Natural killer cell (primary cell): ENCODE measurements at regions not wholly inside any gene's neighbourhood (a gene's known extent, or its start where the extent isn't known, plus 50 kb on each side); places are given as distances from the start of the nearest gene placed in this dataset.

Source experiments
- ATAC-seq, 3 donors: fragments of 150-1000 bp in 2 of 3; fragments of 200-7000 bp in 1 of 3; cut with Tn5 transposase; 1 replicate in 1 of 3; 2 replicates in 2 of 3; pipeline ENCODE4 v1.10.0; 2021; ENCODE audit warnings: mild to moderate bottlenecking in 2 of 3, moderate library complexity in 2 of 3
- DNase-seq, 2 donors: peaks; one replicate each; pipeline versions ENCODE4 v3.0.0 to v3.0.0-alpha.2; 2013 to 2021; ENCODE audit warnings: mixed read lengths in 1 of 2
- H3K27ac ChIP-seq: one replicate; pipeline ENCODE4 v1.5.1; 2013; ENCODE audit warnings: mild to moderate bottlenecking, low read length
- H3K27me3 ChIP-seq: one replicate; pipeline ENCODE4 v1.6.1; 2013; ENCODE audit warnings: low read length; ENCODE audit not compliant: control insufficient read depth, insufficient read depth
- H3K36me3 ChIP-seq: one replicate; pipeline ENCODE4 v1.6.1; 2013; ENCODE audit warnings: low read length; ENCODE audit not compliant: control insufficient read depth, insufficient read depth
- H3K4me1 ChIP-seq: one replicate; pipeline ENCODE4 v1.6.1; 2013; ENCODE audit warnings: low read length; ENCODE audit not compliant: control insufficient read depth, insufficient read depth
- H3K4me3 ChIP-seq: one replicate; pipeline ENCODE4 v1.5.1; 2013; ENCODE audit warnings: low read length
- H3K9me3 ChIP-seq: one replicate; pipeline ENCODE4 v1.6.1; 2013; ENCODE audit warnings: low read length; ENCODE audit not compliant: control insufficient read depth, insufficient read depth
- H3K27ac Mint-ChIP-seq, 2 donors: one replicate each; pipeline ENCODE4 v1.8.0; 2022; ENCODE audit warnings: mild to moderate bottlenecking in 2 of 2, mixed read lengths in 2 of 2, moderate library complexity in 1 of 2
- H3K27me3 Mint-ChIP-seq, 2 donors: one replicate each; pipeline ENCODE4 v1.8.0; 2022; ENCODE audit warnings: low read depth in 2 of 2, mixed read lengths in 2 of 2
- H3K36me3 Mint-ChIP-seq: one replicate; pipeline ENCODE4 v1.8.0; 2022; ENCODE audit warnings: mixed read lengths
- H3K4me1 Mint-ChIP-seq, 2 donors: one replicate each; pipeline ENCODE4 v1.8.0; 2022; ENCODE audit warnings: mixed read lengths in 2 of 2
- H3K4me3 Mint-ChIP-seq: one replicate; pipeline ENCODE4 v1.8.0; 2022; ENCODE audit warnings: mild to moderate bottlenecking, moderate library complexity, mixed read lengths
- H3K9me3 Mint-ChIP-seq, 2 donors: one replicate each; pipeline ENCODE4 v1.8.0; 2022; ENCODE audit warnings: mixed read lengths in 2 of 2
- WGBS: methylation state at CpG from one replicate; pipeline ENCODE4 v1.1.7; 2013; ENCODE audit warnings: missing lambda C conversion rate; ENCODE audit not compliant: insufficient coverage; 5-methylcytosine and 5-hydroxymethylcytosine counted together
- intact Hi-C: fragments of 100-400 bp; cut with micrococcal nuclease; formaldehyde crosslinking; loops from one replicate; pipeline ENCODE4 v1.14.2; 2022
- TF ChIP-seq, protein P1 (sequence below): fragments of 200-600 bp; IDR thresholded peaks from one replicate; pipeline ENCODE4 v1.8.0; 2022; ENCODE audit warnings: antibody characterized with exemption

DNA sequence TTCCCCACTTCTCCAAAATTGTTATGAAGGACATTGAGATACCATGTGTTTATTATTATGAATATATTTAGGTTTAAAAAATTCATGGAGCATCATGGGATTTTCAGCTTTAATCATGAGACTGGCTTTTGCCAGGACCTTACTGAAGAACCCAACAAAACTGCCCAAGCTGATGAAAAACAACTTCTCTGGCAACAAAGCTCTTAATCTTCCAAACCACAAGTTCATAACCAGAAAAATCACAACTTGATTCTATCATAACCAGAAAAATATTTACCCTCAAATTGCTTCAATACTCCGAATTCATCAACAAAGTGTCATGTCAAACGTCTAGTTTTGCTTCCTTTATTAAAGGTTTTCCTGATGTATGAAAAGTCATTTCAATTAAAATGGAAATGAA lies 971.8 kb upstream of the ACVR2A start:
- intact Hi-C loops: no loop called here
- no peak for DNase-seq
- Histone ChIP-seq H3K27ac (no peak overlapping the region), H3K9me3 (no peaks in the 10 kb centered on the region), H3K4me3 (no peak overlapping the region), H3K27me3 (no peaks in the 10 kb centered on the region), H3K4me1 (no peaks in the 10 kb centered on the region), H3K36me3 (no peaks in the 10 kb centered on the region)
- Mint-ChIP-seq H3K27ac (no peak overlapping the region), H3K9me3 (peaks cover 2 to 6% of the 10 kb centered on the region in 2 donors), H3K4me1 (no peaks in the 10 kb centered on the region), H3K36me3 (no peaks in the 10 kb centered on the region), H3K27me3 (no peaks in the 10 kb centered on the region), H3K4me3 (no peak overlapping the region)
- WGBS: no CpG with 5 or more reads among the region's 2 CpGs
- no peak for ATAC-seq
- TF ChIP-seq, protein P1, sequence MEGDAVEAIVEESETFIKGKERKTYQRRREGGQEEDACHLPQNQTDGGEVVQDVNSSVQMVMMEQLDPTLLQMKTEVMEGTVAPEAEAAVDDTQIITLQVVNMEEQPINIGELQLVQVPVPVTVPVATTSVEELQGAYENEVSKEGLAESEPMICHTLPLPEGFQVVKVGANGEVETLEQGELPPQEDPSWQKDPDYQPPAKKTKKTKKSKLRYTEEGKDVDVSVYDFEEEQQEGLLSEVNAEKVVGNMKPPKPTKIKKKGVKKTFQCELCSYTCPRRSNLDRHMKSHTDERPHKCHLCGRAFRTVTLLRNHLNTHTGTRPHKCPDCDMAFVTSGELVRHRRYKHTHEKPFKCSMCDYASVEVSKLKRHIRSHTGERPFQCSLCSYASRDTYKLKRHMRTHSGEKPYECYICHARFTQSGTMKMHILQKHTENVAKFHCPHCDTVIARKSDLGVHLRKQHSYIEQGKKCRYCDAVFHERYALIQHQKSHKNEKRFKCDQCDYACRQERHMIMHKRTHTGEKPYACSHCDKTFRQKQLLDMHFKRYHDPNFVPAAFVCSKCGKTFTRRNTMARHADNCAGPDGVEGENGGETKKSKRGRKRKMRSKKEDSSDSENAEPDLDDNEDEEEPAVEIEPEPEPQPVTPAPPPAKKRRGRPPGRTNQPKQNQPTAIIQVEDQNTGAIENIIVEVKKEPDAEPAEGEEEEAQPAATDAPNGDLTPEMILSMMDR: no peak

DNA sequence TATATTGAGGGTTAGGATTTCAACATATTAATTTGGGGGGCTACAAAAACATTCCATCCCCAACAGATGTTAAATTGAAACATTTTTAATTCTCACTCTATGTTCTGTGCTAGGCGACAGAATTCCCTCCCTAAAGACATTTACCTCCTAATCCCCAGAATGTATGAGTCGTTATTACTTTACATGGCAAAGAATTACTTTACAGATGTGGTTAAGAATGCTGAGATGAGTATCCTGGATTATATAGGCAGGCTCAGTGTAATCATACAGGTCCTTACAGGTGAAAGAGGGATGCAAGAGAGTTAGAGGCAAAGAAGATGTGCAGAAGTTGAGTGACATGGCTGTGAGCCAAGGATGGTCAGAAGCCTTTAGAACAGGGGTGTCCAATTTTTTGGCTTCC lies 974.1 kb upstream of the ACVR2A start:
- H3K27ac Mint-ChIP-seq: no peak overlapping the region
- TF ChIP-seq, protein P1: no peak
- Histone ChIP-seq H3K4me1 (no peaks in the 10 kb centered on the region), H3K27me3 (no peaks in the 10 kb centered on the region), H3K4me3 (no peak overlapping the region), H3K36me3 (no peaks in the 10 kb centered on the region), H3K9me3 (no peaks in the 10 kb centered on the region), H3K27ac (no peak overlapping the region)
- DNase-seq (no peak), ATAC-seq (no peak)
- H3K27me3 Mint-ChIP-seq: no peaks in the 10 kb centered on the region
- H3K36me3 Mint-ChIP-seq: no peaks in the 10 kb centered on the region
- WGBS: no CpG with 5 or more reads among the region's 2 CpGs
- H3K4me3 Mint-ChIP-seq: no peak overlapping the region
- peaks cover 4 to 6% of the 10 kb centered on the region in 2 donors for H3K9me3 Mint-ChIP-seq
- H3K4me1 Mint-ChIP-seq: no peaks in the 10 kb centered on the region
- intact Hi-C loops: no loop called here

DNA sequence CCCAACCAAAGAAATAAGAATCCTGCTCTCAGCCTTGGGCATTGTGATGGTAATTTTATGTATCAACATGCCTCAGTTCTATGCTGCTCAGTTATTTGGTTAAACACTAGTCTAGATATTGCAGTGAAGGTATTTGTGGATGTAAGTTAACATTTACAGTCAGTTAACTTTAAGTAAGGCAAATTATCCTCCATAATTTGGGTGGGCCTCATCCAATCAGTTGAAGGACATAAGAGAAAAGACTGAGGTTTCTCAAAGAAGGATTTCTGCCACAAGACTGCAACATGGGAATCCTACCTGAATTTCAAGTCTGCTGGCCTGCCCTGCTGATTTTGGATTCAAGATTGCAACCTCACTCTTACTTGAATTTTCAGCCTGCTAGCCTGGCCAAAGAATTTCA lies 975.5 kb upstream of the ACVR2A start:
- Mint-ChIP-seq H3K9me3 (peaks cover 6 to 9% of the 10 kb centered on the region in 2 donors), H3K27ac (no peak overlapping the region), H3K4me3 (no peak overlapping the region), H3K4me1 (no peaks in the 10 kb centered on the region), H3K27me3 (no peaks in the 10 kb centered on the region), H3K36me3 (peaks cover 5% of the 10 kb centered on the region)
- no peak for ATAC-seq
- no peak for DNase-seq
- H3K27ac ChIP-seq: no peak overlapping the region
- H3K36me3 ChIP-seq: no peaks in the 10 kb centered on the region
- TF ChIP-seq, protein P1: no peak
- H3K4me3 ChIP-seq: no peak overlapping the region
- intact Hi-C loops: no loop called here
- H3K27me3 ChIP-seq: no peaks in the 10 kb centered on the region
- no peaks in the 10 kb centered on the region for H3K9me3 ChIP-seq
- H3K4me1 ChIP-seq: no peaks in the 10 kb centered on the region

DNA sequence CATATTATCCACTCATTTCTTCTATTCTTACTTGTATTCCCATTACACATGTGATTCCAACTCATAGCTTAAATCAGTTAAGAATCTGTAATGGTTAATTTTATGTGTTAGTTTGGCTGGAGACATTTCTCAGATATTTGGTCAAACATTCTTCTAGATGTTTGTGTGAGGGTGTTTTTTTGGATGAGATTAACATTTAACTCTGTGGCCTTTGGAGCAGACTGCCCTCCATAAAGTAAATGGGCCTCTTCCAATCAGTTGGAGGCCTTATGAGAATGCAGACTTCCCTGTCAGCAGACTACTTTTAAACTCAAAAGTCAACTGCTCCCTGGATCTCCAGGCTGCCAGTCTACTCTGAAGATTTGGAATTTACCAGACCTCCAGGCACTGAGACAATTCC lies 976.8 kb upstream of the ACVR2A start:
- ATAC-seq (no peak), DNase-seq (no peak)
- no peaks in the 10 kb centered on the region for H3K27me3 Mint-ChIP-seq
- Histone ChIP-seq H3K4me3 (no peak overlapping the region), H3K27me3 (no peaks in the 10 kb centered on the region), H3K27ac (no peak overlapping the region), H3K4me1 (no peaks in the 10 kb centered on the region), H3K36me3 (no peaks in the 10 kb centered on the region), H3K9me3 (no peaks in the 10 kb centered on the region)
- H3K4me1 Mint-ChIP-seq: no peaks in the 10 kb centered on the region
- intact Hi-C loops: no loop called here
- TF ChIP-seq, protein P1: no peak
- H3K36me3 Mint-ChIP-seq: peaks cover 7% of the 10 kb centered on the region
- no peak overlapping the region for H3K27ac Mint-ChIP-seq
- H3K9me3 Mint-ChIP-seq: peaks cover 6 to 11% of the 10 kb centered on the region in 2 donors
- H3K4me3 Mint-ChIP-seq: no peak overlapping the region
